DND-41 (cell line): ENCODE measurements at regions not wholly inside any gene's neighbourhood (a gene's known extent, or its start where the extent isn't known, plus 50 kb on each side); places are given as distances from the start of the nearest gene placed in this dataset.
"Not testable (repeated sequence)": the region's sequence is repeated elsewhere in the genome, so short reads cannot be mapped to it uniquely, and the experiment has no call there.

ENCODE experiments used
- ATAC-seq: fragments of 200-7000 bp; cut with Tn5 transposase; 3 replicates; pipeline ENCODE4 v1.9.1; 2021; ENCODE audit warnings: low read depth; ENCODE audit not compliant: insufficient read depth
- DNase-seq: peaks from one replicate; pipeline ENCODE4 v3.0.0-alpha.2; 2020
- H2AFZ ChIP-seq: 2 replicates; pipeline ENCODE4 v1.6.0; 2012; ENCODE audit warnings: low read depth, low read length
- H3K27ac ChIP-seq: 2 replicates; pipeline ENCODE4 v1.5.1; 2012; ENCODE audit warnings: low read length, inconsistent platforms
- H3K27me3 ChIP-seq: fragments of 200-600 bp; sonication (generic); 2 replicates; pipeline ENCODE4 v1.6.0; 2012; ENCODE audit warnings: low read length, mild to moderate bottlenecking, inconsistent platforms; ENCODE audit not compliant: insufficient read depth, poor library complexity
- H3K36me3 ChIP-seq: 2 replicates; pipeline ENCODE4 v1.5.1; 2012; ENCODE audit warnings: low read length, inconsistent platforms; ENCODE audit not compliant: insufficient read depth
- H3K4me1 ChIP-seq: 2 replicates; pipeline ENCODE4 v1.5.1; 2012; ENCODE audit warnings: mild to moderate bottlenecking, low read length; ENCODE audit not compliant: insufficient read depth
- H3K4me2 ChIP-seq: 2 replicates; pipeline ENCODE4 v1.6.0; 2012; ENCODE audit warnings: mild to moderate bottlenecking, moderate library complexity, low read length, inconsistent platforms; ENCODE audit not compliant: insufficient read depth
- H3K4me3 ChIP-seq, 2 experiments: fragments of 200-600 bp in 1 of 2; shearing (Covaris generic) in 1 of 2; 2 replicates each; pipeline ENCODE4 v1.5.1; 2012 to 2016; ENCODE audit warnings: inconsistent platforms in 2 of 2, low read length in 2 of 2, mild to moderate bottlenecking in 2 of 2, low read depth in 1 of 2, moderate library complexity in 1 of 2
- H3K79me2 ChIP-seq: 2 replicates; pipeline ENCODE4 v1.6.0; 2012; ENCODE audit warnings: low read length, inconsistent platforms; ENCODE audit not compliant: insufficient read depth
- H3K9ac ChIP-seq: 2 replicates; pipeline ENCODE4 v1.6.0; 2012; ENCODE audit warnings: low read depth, mild to moderate bottlenecking, inconsistent platforms, low read length, moderate library complexity
- H3K9me3 ChIP-seq: 2 replicates; pipeline ENCODE4 v1.5.1; 2012; ENCODE audit warnings: low read length, moderate library complexity, mild to moderate bottlenecking, inconsistent platforms; ENCODE audit not compliant: insufficient read depth, severe bottlenecking
- H4K20me1 ChIP-seq: 2 replicates; pipeline ENCODE4 v1.6.0; 2012; ENCODE audit warnings: low read length; ENCODE audit not compliant: insufficient read depth
- CTCF ChIP-seq: IDR thresholded peaks from 2 replicates; pipeline ENCODE4 v1.5.1; 2012; ENCODE audit warnings: borderline replicate concordance, low read length, moderate library complexity, mild to moderate bottlenecking; ENCODE audit not compliant: poor library complexity, severe bottlenecking; ENCODE audit errors: extremely low read depth
- EZH2 ChIP-seq: IDR thresholded peaks from 3 replicates; pipeline ENCODE4 v1.6.1; 2012; ENCODE audit warnings: borderline replicate concordance, low read depth, mild to moderate bottlenecking, moderate library complexity, low read length, inconsistent platforms; ENCODE audit not compliant: severe bottlenecking

DNA sequence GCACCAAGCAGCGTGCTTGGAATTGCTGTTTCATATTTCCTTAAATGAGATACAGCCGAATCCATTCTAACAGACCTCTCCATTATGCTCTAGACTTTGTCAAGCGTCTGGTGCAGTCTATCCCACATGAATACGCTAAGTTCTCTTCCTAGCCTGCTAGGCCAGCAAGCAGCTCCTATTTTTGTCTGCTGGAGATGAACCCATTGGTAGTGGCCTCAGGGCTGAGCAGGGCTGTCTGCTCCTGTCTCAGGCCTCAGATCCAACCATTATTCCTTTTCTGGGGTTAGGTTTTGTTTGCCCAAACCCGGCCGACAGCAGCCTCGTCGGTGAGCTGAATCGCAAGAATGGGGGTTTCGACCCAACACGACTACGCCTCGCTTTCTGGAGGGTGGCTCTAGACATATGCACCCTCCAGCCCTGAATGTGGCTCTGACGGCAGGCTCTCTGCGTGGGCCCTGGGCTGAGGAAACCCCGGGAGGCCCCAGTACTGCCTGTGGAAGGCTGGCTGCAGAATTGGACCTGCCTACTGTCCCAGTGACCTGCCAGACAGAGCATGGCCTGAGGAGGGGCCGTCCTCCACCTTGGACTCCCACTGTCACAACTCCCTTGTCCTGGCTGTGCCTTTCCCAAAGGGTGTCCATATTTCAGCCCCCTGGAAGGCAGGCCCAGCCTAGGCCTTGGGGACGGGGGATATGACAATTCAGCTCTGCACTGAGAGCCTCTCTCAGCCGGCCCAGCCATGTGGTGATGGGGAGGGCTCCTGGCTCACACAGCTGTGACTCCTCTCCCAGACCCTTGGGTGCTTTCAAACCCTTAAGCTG lies 267.9 kb upstream of the TCERG1L start:
- Histone ChIP-seq H3K4me2 (no peak overlapping the region), H3K9me3 (no peaks in the 10 kb centered on the region), H3K27me3 (no peaks in the 10 kb centered on the region), H4K20me1 (no peaks in the 10 kb centered on the region), H3K79me2 (no peaks in the 10 kb centered on the region), H3K4me1 (no peaks in the 10 kb centered on the region), H3K9ac (no peak overlapping the region), H3K4me3 (no peak overlapping the region), H3K36me3 (no peaks in the 10 kb centered on the region), H3K27ac (no peak overlapping the region), H2AFZ (no peak overlapping the region)
- no peak for TF ChIP-seq CTCF
- TF ChIP-seq EZH2 = no peak
- DNase-seq = no peak
- ATAC-seq = no peak

DNA sequence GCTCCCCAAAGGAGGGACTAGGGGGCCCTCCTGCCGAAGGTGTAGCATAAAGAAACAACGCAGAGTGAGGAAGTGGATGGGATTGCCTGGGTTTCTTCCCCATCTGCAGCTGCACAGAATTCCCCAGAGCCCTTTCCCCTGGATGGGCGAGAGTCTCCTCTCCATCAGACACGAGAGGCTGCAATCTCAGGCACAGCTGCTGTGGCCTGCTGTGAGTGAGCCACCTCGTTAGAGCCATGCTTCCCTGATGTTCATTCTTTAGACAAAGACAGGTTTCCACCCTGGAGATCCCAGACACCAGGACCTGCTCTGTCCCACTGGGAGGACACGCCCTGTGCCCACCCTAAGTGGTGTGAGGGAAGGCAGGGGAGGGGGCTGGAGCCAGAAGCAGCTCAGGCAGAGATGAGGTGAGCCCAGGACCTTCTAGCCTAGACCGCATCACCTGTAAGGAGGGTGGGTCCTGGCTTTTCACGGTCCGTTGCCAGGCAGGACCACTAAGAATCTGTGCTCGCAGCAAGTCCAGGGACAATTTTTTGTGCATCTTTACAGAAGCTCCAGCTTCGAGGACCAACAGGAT lies 268.6 kb upstream of the TCERG1L start:
- H3K4me1 ChIP-seq = no peaks in the 10 kb centered on the region
- H2AFZ ChIP-seq = no peak overlapping the region
- H3K4me3 ChIP-seq = no peak overlapping the region
- H3K79me2 ChIP-seq = no peaks in the 10 kb centered on the region
- no peak overlapping the region for H3K4me2 ChIP-seq
- no peaks in the 10 kb centered on the region for H3K27me3 ChIP-seq
- no peaks in the 10 kb centered on the region for H3K36me3 ChIP-seq
- no peak overlapping the region for H3K9ac ChIP-seq
- H3K27ac ChIP-seq = no peak overlapping the region
- DNase-seq (no peak), ATAC-seq (no peak)
- no peaks in the 10 kb centered on the region for H4K20me1 ChIP-seq
- TF ChIP-seq EZH2 (no peak), CTCF (no peak)
- H3K9me3 ChIP-seq = no peaks in the 10 kb centered on the region

DNA sequence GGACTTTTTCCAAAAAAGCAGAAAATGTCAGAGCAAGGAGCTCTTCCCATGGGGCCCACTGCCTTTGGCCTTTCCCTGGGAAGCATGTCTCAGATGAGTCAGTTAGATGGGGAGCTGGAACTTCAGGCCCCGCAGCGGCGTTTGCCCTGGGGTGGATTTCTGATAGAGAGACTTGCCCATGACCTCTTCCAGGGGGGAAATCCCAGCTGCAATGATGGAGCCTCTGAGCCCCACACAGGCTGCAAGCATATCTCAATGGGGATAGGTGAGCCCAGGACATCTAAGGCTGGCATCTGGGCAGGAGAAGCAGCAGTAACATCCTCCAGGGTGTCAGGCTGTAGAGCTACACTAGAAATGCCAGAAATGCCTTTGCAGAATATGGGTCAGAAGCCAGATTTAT lies 269.2 kb upstream of the TCERG1L start:
- no peak overlapping the region for H3K4me3 ChIP-seq
- H3K4me2 ChIP-seq = no peak overlapping the region
- no peak overlapping the region for H3K9ac ChIP-seq
- H3K4me1 ChIP-seq = no peaks in the 10 kb centered on the region
- H3K79me2 ChIP-seq = no peaks in the 10 kb centered on the region
- TF ChIP-seq CTCF (no peak), EZH2 (no peak)
- no peaks in the 10 kb centered on the region for H3K36me3 ChIP-seq
- H3K27ac ChIP-seq = no peak overlapping the region
- no peak overlapping the region for H2AFZ ChIP-seq
- DNase-seq = no peak
- no peak for ATAC-seq
- H3K27me3 ChIP-seq = no peaks in the 10 kb centered on the region
- no peaks in the 10 kb centered on the region for H4K20me1 ChIP-seq
- no peaks in the 10 kb centered on the region for H3K9me3 ChIP-seq

- H2AFZ ChIP-seq, H3K4me1 ChIP-seq, H3K9ac ChIP-seq, H4K20me1 ChIP-seq, H3K79me2 ChIP-seq, H3K4me2 ChIP-seq, H3K27ac ChIP-seq, DNase-seq, H3K9me3 ChIP-seq, H3K36me3 ChIP-seq, H3K27me3 ChIP-seq, ATAC-seq, H3K4me3 ChIP-seq: not testable (repeated sequence)
Measured at GRCh38 chr10:131581547-131581946, 270.0 kb upstream of the TCERG1L start.
